Retinal pigment epithelial cell (primary cell): ENCODE measurements at regions not wholly inside any gene's neighbourhood (a gene's known extent, or its start where the extent isn't known, plus 50 kb on each side); places are given as distances from the start of the nearest gene placed in this dataset.

Source experiments
- DNase-seq: peaks from one replicate; pipeline ENCODE4 v3.0.0-alpha.2; 2010; ENCODE audit warnings: low read depth
- H3K4me3 ChIP-seq: 2 replicates; pipeline ENCODE4 v1.5.1; 2011; ENCODE audit warnings: mild to moderate bottlenecking, low read length, control low read depth, moderate library complexity
- TF ChIP-seq, protein P1 (sequence below): conservative IDR thresholded peaks from 2 replicates; pipeline ENCODE4 v1.5.1; 2011; ENCODE audit warnings: low read depth, low read length, control low read depth, inconsistent platforms

DNA sequence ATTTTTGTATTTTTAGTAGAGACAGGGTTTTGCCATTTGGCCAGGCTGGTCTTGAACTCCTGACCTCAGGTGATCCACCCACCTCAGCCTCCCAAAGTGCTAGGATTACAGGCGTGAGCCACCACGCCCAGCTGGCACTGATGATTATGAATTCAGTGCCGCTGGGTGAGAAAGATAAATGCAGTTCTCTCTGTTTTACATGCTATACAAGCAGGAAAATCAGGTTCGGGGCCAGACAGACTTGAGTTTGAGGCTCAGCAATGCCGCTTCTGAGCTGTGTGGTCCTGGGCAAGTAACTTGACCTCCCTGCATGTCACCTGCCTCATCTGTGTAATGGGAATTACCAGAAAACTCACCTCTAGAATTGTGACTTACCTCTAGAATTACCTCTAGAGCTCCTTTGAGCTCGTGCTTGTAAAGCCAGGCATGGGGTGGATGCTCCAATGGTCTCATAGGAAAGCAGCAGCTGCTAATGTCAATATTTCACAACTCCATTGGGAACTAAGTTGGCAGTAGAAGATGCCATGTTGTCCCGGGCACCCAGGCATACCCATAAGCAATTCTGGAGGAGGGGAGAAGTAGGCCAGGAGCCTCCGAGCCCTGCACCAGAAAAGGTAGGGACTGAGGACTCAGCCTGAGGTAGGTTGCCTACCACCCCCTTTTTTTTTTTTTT is 119.8 kb upstream of the SLC25A33 start:
- no peak overlapping the region for H3K4me3 ChIP-seq
- TF ChIP-seq, protein P1, sequence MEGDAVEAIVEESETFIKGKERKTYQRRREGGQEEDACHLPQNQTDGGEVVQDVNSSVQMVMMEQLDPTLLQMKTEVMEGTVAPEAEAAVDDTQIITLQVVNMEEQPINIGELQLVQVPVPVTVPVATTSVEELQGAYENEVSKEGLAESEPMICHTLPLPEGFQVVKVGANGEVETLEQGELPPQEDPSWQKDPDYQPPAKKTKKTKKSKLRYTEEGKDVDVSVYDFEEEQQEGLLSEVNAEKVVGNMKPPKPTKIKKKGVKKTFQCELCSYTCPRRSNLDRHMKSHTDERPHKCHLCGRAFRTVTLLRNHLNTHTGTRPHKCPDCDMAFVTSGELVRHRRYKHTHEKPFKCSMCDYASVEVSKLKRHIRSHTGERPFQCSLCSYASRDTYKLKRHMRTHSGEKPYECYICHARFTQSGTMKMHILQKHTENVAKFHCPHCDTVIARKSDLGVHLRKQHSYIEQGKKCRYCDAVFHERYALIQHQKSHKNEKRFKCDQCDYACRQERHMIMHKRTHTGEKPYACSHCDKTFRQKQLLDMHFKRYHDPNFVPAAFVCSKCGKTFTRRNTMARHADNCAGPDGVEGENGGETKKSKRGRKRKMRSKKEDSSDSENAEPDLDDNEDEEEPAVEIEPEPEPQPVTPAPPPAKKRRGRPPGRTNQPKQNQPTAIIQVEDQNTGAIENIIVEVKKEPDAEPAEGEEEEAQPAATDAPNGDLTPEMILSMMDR = no peak
- DNase-seq = no peak

DNA sequence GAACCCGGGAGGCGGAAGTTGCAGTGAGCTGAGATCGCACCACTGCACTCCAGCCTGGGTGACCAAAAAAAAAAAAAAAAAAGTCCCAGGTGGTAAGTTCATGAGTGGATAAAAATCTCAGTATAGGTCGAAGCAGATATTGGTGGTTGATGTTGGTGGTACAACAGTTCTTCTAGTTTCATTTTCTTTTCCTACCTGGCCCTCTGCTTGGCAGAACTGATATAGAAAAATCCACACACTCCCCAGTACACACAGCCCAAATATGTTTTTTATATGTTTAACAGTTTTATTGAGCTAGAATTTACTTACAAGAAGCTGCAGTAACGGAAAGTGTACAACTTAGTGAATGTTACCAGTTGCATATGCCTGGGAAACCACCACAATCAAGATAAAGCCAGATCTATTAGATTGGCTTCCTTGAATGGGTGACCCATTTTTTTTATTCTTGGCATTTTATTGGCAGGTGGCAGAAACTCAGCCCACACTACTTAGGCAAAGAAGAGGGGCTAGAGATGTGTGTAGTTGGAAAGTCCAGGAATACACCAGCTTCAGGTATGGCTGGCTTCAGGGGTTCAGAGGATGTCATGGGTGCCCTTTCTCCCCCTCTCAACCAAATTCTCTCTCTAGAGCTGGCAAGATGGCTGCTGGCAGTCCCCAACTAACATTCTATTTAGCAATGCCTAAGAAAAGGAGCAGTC is 118.3 kb upstream of the SLC25A33 start:
- TF ChIP-seq, protein P1 = no peak
- H3K4me3 ChIP-seq = no peak overlapping the region
- DNase-seq = no peak

DNA sequence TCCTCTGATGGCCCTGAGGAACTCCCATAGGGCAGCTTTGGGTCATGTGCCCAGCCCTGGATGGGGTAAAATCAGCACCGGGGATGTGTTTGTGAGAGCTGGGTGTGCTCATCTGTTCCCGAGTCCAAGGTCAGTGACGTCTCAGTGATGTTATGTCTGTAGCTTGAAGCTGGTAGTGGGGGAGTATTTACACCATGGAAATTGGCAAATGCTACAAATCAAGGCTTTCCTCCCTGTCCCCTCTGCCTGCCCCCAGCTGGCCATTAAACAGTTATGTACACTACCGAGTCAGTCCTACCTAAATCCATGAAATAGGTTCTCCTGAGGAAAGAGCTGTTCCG is 117.8 kb upstream of the SLC25A33 start:
- DNase-seq = no peak
- TF ChIP-seq, protein P1 = no peak
- no peak overlapping the region for H3K4me3 ChIP-seq

DNA sequence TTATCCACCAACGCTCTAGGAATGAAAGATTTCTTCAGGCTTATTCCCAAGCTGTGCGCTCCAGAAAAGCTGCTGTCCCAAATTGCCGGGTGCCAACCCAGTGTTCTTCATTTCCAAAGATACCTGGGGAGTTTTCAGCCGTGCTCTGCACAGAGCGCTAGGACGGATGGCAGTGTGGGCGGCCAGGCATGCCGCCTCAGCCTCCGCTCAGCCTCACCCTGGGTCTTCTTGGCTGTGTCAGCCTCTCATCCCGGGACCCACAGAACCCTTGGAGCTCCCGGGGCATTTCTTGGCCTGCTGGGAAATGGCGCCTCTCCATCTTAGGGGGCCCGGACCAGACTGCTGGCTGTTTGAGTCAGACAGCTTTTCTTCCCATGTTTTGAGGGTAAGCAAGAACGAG is 116.9 kb upstream of the SLC25A33 start:
- no peak overlapping the region for H3K4me3 ChIP-seq
- TF ChIP-seq, protein P1 = no peak
- no peak for DNase-seq

DNA sequence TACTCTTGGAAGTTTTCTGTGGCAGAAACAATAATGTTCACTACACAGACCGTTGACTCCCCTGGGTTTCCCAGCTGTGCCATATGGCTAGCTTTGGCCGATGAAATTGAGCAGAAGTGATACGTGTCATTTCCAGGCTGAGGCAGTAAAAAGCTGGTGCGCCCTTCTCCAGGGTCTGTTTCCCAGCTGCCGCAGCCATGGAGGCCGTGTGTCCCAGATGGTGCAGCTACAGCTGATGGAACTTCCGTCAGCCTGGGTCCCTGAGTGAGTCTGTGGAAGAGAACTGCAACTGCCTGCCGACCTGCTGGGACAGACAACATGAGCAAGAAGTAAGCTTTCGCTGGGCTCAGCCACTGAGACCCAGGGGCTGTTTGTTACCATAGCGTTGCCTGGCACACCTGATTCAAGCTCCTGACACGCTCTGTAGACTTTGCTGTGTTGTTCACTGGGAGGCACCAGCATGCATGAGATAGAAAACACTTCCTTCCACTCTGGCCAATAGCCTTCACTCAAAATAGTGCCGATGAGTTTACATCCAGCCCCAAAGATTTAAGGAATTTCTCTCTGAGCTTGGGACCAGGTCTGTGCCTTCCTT is 116.3 kb upstream of the SLC25A33 start:
- no peak for DNase-seq
- no peak overlapping the region for H3K4me3 ChIP-seq
- TF ChIP-seq, protein P1 = no peak

DNA sequence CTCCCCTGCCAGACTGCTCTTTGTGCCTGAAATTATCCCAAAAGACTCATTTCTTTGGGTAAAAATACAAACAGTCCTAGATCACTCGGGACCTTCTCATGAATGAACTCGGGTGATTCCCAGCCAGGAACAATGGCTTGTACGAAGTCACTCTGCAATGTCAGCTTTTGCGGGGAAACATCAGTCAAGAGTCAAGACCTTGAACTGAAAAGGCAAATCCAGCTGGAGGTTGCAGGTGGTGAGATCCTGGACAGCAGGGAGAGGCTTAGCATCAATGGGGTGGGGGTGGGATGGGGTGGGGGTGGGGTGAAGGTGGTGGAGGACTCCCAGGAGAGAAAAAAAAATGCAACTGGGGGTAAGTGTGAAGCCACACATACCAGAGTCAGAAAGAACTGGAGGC is 115.0 kb upstream of the SLC25A33 start:
- DNase-seq = no peak
- H3K4me3 ChIP-seq = no peak overlapping the region
- TF ChIP-seq, protein P1 = no peak

DNA sequence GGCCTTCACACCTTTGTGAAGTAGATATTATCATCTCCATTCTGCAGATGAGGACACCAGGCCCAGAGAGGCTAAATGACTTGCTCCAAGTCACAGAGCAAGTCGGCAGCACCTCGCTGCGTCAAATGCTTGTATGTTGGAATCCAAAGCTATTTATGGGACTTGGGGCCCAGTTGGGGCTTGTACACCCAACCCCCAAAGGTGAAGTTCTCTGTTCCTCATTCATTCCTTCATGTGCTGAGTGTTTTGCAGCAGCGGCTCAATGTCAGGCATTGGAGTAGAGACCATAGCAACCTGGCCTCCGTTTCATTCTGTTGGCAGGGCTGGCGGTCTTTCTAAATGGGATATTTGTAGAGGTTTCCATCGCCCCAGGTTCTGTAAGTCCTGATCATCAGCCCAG is 113.4 kb upstream of the SLC25A33 start:
- no peak overlapping the region for H3K4me3 ChIP-seq
- DNase-seq = no peak
- TF ChIP-seq, protein P1 = no peak
